ENCODE measurements at regions not wholly inside any gene's neighbourhood (a gene's known extent, or its start where the extent isn't known, plus 50 kb on each side); places are given as distances from the start of the nearest gene placed in this dataset.

DNA sequence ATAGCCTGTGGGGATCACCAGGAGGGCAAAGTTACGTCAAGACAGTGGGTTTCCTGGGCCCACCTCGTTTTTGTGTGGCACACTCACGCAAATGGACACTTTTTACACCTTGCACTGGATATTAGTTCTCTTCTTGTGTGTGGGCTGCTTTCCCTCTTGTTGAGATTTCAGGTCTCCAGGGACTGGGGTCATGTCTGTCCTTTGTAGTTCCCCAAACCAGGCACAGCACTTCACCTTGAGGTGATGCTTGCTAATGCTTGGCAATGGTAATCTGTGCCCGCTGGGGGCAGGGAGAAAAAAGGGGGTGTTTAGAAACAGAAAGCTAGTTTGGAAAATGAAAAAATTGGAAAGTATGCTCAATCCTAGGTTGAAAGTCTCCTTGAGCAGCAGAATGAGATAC is 195.3 kb downstream of the PTEN start:
- TF ChIP-seq ZNF121 (CRISPR knock-in tag; IDR thresholded peaks at IDR 0.05) (no peak), CTCF (IDR thresholded peaks at IDR 0.05) (no peak), TEAD1 (CRISPR knock-in tag; IDR thresholded peaks at IDR 0.05) (no peak), CREM (CRISPR knock-in tag; IDR thresholded peaks at IDR 0.05) (no peak), SP1 (CRISPR knock-in tag; conservative IDR thresholded peaks at IDR 0.05) (no peak), TCF7 (CRISPR knock-in tag; IDR thresholded peaks at IDR 0.05; ENCODE audit: low read depth) (no peak), TEAD4 (CRISPR knock-in tag; IDR thresholded peaks at IDR 0.05) (no peak)
- TF ChIP-seq, protein P1, sequence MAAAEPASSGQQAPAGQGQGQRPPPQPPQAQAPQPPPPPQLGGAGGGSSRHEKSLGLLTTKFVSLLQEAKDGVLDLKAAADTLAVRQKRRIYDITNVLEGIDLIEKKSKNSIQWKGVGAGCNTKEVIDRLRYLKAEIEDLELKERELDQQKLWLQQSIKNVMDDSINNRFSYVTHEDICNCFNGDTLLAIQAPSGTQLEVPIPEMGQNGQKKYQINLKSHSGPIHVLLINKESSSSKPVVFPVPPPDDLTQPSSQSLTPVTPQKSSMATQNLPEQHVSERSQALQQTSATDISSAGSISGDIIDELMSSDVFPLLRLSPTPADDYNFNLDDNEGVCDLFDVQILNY (CRISPR knock-in tag; IDR thresholded peaks at IDR 0.05), result no peak
